HG03159 (cell line): ENCODE measurements at regions not wholly inside any gene's neighbourhood (a gene's known extent, or its start where the extent isn't known, plus 50 kb on each side); places are given as distances from the start of the nearest gene placed in this dataset.
A peak's percentile ranks its signal among the peaks of the same experiment; 100 is the strongest.

Source experiments
- ATAC-seq: cut with Tn5 transposase; IDR thresholded peaks from one replicate; pipeline ENCODE4 v1.9.1; 2021; ENCODE audit warnings: mild to moderate bottlenecking, moderate library complexity; ENCODE audit not compliant: unreplicated experiment

GRCh38 chr6:147023148-147023547, 181.1 kb upstream of the STXBP5 start:
- peak; percentile 77 for ATAC-seq

GRCh38 chr6:147023581-147023980, 180.6 kb upstream of the STXBP5 start:
- ATAC-seq = no peak

DNA sequence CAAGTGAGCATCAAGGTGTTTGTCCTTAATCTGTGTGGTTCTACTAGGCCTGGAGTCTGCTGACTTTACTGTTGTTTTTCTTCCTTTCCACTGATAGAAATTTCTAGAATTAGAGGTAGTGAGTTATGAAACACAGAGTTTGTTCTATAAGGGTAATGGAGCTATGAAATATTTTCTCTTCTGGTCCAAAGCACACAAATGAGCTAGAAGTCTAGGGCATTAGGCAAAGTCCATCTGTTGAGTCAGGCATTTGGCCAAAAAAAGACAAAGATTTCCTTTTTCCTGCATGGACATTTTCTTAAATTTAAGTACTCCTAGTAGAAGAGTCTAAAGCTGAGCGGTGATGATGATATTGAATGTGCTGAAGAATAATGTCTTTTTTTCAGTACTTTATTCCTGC, 174.3 kb upstream of the STXBP5 start:
- no peak for ATAC-seq

DNA sequence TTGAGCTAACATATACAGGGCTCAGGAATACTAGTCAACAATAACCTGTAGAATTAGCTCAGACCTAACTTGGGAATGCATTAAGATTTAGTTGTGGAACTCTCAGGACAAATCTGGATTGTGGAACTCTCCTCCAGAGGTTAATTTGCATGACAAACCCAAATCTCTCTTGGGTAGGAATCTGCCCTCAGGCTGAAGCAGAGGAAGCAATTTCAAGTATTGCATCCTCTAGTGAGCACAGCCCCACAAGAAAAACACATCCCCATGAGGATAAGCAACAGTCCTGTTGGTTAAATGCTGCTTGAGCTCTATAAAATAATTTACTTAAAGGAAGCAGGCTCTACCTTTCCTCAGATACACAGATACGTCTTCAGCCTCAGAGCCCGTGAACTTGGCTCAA, 170.9 kb upstream of the STXBP5 start:
- no peak for ATAC-seq

- no peak for ATAC-seq
Observed at GRCh38 chr6:147035886-147036285, 168.3 kb upstream of the STXBP5 start.

DNA sequence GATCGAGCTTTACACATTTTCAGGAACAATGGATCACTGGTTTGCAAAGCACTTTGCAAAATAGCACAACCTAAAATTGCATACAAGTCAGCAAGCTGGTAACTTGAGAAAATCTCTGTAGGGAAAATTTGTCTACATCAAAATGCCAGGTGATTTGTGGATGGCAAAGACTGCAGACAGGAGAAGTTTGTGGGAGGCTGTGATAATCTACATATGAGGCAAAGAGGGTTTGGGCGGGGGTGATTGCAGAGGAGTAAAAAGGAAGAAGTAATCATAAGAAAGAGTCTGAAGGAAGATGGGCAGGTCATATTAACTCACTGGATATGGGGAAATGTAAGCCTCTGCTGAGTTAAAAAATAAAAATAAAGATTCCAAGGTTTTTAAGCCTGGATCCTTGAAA, 166.3 kb upstream of the STXBP5 start:
- no peak for ATAC-seq

GRCh38 chr6:147040121-147040910, 163.9 kb upstream of the STXBP5 start:
- no peak for ATAC-seq

DNA sequence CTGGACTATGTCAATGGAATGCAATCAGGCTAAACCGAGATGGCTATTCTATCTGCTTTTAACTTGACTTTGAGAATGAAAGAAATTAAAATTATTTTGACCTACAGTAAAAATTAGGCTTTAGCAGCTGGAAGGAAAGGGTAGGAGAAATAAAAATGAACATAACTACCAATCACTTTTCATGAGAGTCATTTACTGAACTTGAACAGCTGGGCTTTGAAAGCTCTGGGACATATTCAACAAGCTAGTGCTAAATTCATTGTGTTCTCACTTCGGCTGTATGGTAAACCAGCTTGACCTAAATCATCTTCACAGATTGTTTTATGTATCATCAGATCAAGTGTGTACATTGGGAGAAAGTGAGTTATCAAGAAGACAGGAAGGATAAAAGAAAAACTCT, 161.5 kb upstream of the STXBP5 start:
- no peak for ATAC-seq

- ATAC-seq = no peak
Observed at GRCh38 chr6:147043994-147044477, 160.2 kb upstream of the STXBP5 start.

- no peak for ATAC-seq
Observed at GRCh38 chr6:147046141-147046877, 157.9 kb upstream of the STXBP5 start.

GRCh38 chr6:147048930-147049329, 155.3 kb upstream of the STXBP5 start:
- ATAC-seq = no peak

- ATAC-seq = no peak
Observed at GRCh38 chr6:147053311-147053921, 150.8 kb upstream of the STXBP5 start.

- ATAC-seq = no peak
Observed at GRCh38 chr6:147054158-147054557, 150.1 kb upstream of the STXBP5 start.

- no peak for ATAC-seq
Observed at GRCh38 chr6:147054871-147055270, 149.3 kb upstream of the STXBP5 start.

DNA sequence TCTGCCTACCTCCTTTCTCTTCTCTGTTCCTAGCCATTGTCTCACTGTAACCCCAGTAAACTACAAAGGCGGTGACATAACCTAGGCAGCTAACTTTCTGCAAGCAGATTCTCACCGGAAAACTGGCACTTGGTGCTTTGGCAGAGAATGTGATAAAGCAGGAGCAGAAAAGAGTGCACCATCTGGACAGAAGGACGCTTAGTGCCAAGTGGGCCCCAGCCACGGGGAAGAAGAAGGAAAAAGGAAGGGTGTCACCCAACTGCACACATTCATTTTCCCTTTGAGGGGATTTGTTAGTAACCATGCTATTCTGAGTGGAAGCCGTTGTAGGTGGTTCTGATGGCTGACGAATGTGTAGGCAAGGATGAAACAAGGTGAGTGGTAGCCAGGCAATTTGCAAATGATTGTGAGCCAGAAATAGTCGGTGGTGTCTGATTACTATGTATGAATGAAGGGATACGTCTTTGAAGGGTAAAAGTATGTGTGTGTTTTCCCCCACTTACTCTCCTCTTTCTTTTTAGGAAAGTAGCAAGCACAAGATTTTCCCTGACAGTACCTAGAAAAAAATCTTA, 148.3 kb upstream of the STXBP5 start:
- no peak for ATAC-seq

GRCh38 chr6:147057188-147057587, 147.0 kb upstream of the STXBP5 start:
- no peak for ATAC-seq

- no peak for ATAC-seq
Observed at GRCh38 chr6:147057705-147058342, 146.4 kb upstream of the STXBP5 start.

DNA sequence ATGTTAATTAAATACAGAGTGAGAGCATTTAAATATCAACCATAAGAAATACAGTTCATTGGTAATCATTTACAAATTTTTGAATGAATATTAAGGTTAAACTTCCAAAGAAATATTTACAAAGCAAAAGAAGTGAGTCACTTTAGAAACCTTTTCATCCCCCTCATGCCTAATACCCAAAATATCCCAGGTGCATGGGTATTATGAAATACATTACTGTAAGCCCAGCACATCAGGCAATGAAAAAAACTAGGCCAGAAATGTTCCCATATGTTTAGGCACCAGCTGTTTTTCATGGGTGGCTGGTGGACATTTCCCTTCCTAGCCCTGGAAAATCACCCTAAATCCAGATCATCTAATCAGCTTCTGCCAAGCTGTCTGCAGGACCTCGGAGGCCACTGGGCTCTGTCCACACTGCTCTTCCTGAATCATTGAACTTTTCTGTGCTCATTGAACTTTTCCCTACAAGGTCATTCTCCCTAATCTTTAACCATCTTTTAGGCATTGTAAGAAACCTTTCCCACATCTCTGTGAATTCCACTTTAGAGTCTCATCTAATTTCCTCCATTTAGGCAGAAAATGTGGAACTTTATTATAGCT, 145.3 kb upstream of the STXBP5 start:
- no peak for ATAC-seq

- ATAC-seq = no peak
Observed at GRCh38 chr6:147060636-147061035, 143.6 kb upstream of the STXBP5 start.

DNA sequence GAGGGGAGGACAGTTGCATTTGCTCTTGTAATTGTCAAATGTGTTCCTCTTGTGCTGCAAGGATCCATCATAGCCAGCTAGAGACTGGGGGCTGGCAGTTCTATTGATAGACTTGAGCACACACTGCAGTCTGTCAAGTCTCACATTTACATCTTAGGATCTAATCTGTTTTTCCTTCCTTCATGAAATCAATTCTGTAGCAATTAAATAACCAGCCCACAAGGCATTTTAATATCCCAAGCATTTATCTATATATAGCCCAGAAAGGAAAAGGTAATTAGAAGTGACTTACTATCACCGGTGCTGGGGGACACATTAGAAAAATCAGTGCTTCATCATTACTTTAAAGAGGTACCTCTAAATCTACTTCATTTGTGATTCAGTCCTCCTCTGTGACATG, 143.0 kb upstream of the STXBP5 start:
- no peak for ATAC-seq
